ENCODE measurements at regions not wholly inside any gene's neighbourhood (a gene's known extent, or its start where the extent isn't known, plus 50 kb on each side); places are given as distances from the start of the nearest gene placed in this dataset.
"Not testable (repeated sequence)": the region's sequence is repeated elsewhere in the genome, so short reads cannot be mapped to it uniquely, and the experiment has no call there.

DNA sequence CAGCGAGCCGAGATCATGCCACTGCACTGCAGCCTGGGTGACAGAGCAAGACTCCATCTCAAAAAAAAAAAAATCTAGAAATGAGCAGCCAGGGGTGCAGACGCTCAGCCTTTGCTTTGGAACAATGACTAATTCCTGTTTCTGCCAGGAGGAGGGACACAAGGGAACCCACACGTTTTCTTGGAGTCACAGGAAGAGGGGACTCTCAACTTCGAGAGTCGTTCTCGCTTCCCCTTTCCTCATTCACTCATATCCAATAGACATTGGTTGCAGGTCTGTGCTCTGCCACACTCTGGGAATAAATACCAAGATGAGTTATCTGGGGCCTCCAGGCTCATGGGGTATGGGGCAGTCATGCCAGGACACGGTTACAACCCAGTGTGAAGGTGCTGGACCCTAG, 91.5 kb upstream of the RREB1 start:
- DNase-seq (ENCODE audit: low spot score), result no peak

DNA sequence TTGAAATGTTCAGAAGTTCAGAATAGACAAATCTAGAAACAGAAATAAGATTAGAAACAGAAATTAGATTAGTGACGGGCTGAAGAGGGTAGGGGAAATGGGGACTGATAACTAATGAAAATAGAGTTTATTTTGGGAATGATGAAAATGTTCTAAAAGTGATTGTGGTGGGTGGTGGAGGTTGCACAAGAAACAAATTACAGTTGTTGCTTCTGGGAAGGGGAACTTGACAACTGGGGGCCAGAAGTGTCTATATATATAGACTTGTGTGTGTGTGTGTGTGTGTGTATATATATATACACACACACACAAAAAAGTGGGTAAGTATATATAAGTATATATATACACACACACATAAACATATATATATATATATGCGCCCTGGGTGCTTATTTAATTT, 86.5 kb upstream of the RREB1 start:
- DNase-seq (ENCODE audit: low spot score), result no peak

DNA sequence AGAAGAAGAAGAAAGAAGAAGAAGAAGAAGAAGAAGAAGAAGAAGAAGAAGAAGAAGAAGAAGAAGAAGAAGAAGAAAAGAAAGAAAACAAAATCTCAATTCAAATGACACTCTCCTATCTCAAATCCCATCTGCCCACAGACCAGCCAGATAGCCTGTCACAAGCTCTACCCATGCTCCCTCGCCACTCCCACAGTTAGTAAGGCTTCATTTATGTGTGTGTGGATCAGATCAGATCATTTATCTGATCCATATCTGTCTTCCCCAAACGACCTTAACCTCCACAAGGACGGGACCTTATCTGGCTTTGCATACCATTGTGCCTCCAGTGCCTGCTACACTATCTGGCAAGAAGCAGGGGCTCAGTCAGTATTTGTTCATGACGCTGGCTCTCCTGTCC, 81.9 kb upstream of the RREB1 start:
- DNase-seq (ENCODE audit: low spot score), result no peak

DNA sequence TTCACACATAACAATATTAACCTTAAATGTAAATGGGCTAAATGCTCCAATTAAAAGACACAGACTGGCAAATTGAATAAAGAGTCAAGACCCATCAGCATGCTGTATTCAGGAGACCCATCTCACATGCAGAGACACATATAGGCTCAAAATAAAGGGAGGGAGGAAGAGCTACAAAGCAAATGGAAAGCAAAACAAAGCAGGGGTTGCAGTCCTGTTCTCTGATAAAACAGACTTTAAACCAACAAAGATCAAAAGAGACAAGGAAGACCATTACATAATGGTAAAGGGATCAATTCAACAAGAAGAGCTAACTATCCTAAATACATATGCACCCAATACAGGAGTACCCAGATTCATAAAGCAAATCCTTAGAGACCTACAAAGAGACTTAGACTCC, 78.8 kb upstream of the RREB1 start:
- DNase-seq (ENCODE audit: low spot score), result not testable (repeated sequence)

DNA sequence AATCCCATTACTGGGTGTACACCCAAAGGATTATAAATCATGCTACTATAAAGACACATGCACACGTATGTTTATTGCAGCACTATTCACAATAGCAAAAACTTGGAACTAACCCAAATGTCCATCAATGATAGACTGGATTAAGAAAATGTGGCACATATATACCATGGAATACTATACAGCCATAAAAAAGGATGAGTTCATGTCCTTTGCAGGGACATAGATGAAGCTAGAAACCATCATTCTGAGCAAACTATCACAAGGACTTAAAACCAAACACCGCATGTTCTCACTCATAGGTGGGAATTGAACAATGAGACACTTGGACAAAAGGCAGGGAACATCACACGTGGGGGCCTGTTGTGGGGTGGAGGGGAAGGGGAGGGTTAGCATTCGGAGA, 76.8 kb upstream of the RREB1 start:
- DNase-seq (ENCODE audit: low spot score), result not testable (repeated sequence)

DNA sequence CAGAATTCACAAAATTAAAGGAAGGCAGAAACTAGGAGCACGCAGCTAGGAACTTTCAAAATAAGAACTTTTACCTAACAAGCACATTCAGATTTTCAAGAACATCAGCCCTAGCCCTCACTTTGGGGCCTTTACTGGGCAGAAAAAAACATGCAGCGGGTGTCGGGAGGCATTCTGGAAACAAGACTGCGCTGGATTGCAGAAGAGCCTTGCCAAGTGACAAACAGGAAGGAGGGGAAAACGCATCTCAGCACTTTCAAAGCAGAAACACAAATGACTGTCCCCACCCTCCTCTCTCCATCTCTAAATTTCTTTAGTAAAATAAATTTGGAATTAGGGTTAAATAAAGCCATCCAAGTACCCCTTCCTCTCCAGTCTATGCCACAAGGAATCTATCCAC, 74.6 kb upstream of the RREB1 start:
- no peak for DNase-seq (ENCODE audit: low spot score)

DNA sequence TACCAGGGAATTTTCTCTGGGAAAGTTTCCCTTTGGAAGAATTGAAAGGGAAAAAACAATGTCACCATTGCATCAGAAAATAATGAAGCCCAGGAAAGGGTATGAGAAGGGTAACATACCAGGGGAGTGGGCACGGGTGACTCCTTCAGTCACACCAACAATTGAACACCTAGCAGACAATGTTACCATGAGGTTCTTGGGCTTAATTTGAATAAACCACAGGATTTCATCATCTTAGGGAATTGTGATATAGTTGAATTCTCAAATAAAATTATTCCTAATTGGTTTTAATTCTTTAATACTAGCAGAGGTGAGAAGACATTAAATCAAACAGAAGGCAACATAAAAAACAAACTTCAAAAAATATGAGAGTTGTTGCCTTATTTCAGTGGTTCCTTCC, 73.7 kb upstream of the RREB1 start:
- no peak for DNase-seq (ENCODE audit: low spot score)

DNA sequence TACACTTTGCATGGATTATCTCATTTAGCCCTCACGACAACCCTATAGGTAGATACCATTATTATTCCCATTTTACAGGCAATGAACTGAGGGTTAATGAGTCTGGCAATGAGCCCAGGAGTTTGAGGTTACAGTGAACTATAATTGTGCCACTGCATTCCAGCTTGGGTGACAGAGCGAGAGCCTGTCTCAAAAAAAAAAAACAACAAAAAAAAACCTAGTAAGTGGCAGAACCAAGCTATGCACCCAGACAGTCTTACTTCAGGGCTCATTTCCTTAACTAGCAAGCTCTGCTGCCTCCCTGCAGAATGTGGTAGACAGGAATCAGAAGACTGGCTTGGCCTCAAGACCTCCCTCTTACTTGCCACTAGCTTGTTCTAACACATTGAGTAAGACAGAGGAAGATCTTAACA, 71.9 kb upstream of the RREB1 start:
- DNase-seq (ENCODE audit: low spot score), result no peak

DNA sequence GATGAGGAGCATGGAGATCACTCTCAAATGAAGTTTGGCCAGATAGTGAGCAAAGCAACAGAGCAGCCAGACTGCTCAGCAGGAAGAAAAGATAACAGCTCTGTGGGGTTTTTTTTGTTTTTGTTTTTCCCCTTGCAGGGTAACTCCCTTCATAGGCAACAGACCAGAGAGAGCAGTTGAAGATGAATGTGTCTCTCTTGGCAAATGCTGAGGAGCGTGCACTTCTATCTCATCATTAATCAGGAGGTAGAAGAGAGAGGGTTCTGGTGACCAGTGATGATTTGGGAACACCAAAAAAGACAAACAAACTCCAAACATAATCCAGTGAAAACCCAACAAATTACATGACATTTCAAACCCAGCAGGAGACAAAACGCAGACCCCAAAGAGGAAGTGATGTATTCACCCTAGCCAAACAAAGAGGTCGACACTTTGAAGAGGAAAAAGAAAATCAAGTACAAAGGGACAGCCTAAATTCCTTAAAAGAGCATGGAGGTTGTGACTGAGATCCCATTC, 66.2 kb upstream of the RREB1 start:
- DNase-seq (ENCODE audit: low spot score), result no peak

DNA sequence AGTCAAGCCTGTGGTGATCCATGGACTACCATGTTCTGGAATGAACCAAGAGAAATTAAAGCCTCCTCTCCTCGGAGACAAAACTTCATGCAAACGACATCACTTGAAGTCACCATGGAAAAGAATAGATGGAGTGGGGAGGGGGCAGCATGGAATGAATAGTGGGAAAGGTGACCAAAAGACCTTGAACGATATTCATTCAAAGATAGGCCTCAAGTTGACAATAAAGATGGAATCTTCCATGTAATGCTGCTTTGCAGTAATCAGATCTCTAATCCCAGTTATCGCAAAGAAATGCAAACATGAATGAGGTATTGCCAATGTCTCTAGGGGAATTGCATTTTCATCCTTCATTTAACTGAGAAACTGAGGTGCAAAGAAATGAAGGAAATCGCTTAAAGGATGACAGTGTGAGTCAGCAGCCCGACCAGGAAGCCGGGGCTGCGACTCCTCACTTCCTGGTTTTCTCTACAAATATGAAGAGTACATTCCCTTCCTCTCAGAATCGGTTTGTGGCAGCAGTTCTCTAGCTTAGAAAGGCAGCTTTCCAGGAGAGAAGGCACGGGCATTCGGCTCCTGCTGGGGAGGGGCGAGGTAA, 65.6 kb upstream of the RREB1 start:
- peak; percentile 41 for DNase-seq (ENCODE audit: low spot score)

DNA sequence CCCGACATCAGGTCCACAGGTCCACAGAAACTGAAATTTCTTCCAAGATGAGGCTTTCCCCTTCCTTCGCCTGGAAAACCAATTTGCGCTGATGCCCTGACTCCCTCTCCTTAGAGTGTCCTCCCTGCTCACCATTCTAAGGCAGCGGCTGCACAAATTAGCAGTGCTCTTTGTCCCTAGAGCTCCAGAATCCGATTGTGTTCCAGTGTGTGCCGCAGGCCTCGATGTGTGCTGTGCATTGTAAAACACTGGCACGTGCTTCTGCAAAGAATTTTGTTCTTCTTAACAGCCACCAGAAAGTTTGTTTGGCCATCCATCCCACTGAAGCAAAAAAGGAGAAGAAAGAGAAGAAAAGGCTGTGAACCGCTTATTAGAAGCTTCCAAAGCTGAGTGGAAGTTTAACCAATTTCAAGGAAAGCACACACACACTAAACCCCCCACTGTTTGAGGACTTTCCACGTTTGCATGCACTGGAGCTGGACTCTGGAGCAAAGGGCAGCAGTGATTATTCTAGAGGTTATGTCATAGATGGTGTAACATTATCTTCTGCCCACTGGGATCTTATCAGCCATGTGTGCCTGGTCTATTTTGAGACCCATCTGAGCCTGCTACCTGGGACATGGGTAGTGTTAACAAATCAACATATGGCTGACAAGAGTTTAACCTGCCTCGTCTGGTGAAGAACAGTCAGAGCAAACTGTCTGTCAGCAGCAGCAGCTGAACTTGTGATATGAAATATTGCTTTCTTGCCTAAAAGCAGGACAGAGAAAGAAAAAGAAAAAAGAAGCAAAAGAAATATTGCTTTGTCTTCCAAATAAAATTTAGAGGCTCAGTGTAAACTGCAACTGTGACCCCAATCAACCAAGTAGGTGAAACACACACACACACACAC, 64.9 kb upstream of the RREB1 start:
- no peak for DNase-seq (ENCODE audit: low spot score)

DNA sequence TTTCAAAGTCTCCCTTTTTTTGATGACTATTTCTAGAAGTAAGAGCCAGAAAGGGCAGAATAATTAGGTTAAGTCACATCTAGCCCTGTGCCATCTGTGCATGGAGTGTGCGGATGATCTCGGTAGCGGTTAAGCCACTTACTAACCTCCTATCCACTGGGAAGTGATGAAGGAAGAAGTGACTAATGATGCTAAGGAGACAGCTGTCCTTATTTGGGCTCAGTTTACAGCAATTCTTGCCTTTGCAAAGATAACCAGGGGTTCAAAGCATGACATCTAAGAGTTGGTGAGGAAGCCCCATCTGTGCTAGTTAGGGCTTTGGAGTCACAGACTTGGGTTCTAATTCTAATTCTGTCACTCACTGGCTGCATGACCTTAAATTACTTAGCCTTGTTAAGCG, 62.4 kb upstream of the RREB1 start:
- no peak for DNase-seq (ENCODE audit: low spot score)

DNA sequence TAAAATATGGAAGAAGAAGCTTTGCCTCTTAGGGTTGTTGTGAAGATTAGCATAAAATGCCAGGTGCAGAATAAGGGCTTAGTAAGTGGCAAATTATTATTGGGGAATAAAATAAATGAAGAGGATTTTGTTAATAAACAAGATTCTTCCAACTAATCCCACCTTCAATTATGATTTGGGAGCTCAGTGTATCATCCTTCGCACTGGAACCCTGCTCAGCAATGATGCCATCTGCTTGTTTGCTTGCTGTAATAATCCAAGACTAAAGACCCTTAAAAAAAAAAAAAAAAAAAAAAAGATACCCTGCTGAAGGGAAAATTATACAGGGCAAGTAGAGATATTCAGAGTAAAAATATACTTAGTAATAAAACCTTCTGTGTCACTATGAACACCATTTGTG, 62.0 kb upstream of the RREB1 start:
- DNase-seq (ENCODE audit: low spot score), result no peak

DNA sequence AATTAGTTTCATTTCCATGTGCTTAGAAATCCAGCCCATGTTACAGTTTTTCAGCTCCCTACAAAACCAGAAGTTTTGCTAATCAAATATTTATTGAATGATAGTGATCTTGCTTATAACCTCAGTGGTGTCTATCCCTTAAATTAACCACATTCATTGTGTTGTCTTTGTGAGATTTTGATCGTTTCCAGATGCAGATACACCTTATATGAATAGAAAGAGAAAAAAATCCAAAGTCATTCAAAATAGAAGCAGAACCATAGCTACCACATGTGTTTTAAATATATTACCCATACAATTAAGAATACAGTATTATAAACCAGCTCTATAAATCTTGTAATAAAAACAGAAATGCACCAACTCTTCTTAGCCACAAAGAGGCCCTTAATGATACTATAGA, 60.6 kb upstream of the RREB1 start:
- DNase-seq (ENCODE audit: low spot score), result no peak

DNA sequence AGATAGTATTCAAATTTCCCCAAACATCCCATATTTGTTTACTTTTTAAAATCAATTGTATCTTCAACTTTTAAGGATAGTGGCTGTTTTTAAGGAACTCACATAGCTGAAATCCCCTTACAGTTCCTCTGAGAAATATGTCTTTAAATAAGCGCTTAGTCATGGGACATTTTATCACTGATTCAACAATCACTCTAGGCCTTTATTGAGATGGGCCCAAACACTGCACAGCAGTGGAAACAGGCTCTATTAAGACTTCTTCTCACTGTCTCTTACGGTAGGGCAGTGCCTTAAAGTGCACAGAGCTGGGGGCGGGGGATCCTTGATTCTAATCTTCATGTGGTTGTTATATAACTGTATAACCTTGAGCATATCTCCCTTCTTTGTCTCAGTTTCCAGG, 59.8 kb upstream of the RREB1 start:
- DNase-seq (ENCODE audit: low spot score), result no peak

DNA sequence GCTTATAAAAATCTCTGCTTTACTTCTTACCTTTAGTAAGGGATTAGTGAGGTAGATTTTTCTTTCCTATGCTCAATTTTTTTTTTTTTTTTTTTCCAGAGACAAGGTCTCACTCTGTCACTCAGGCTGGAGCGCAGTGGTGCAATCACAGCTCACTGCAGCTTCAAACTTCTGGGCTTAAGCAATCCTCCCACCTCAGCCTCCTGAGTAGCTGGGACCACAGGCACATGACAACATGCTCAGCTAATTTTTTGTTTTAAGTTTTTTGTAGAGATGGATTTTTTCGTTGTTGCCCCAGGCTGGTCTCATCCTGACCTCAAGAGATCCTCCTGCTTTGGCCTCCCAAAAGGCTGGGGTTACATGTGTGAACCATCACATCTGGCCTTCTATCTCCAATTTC, 58.9 kb upstream of the RREB1 start:
- DNase-seq (ENCODE audit: low spot score), result no peak

DNA sequence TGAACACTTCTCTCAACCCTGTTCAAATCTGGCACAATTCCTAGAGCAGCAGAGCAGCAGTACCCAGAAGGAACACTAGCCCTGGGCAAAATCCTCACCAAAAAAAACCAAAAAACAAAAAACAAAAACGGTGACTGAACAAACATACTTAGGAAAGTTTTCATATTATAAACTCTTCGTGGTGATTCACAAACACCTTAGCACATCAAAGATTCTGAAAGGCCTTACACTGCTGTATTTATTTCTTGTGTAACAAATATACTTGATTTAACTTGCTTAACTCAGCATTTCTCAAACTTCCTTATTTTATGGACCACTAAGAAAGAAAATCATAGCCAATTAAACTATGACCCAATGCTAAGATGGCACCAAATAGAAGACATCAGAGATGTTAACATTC, 57.8 kb upstream of the RREB1 start:
- no peak for DNase-seq (ENCODE audit: low spot score)

DNA sequence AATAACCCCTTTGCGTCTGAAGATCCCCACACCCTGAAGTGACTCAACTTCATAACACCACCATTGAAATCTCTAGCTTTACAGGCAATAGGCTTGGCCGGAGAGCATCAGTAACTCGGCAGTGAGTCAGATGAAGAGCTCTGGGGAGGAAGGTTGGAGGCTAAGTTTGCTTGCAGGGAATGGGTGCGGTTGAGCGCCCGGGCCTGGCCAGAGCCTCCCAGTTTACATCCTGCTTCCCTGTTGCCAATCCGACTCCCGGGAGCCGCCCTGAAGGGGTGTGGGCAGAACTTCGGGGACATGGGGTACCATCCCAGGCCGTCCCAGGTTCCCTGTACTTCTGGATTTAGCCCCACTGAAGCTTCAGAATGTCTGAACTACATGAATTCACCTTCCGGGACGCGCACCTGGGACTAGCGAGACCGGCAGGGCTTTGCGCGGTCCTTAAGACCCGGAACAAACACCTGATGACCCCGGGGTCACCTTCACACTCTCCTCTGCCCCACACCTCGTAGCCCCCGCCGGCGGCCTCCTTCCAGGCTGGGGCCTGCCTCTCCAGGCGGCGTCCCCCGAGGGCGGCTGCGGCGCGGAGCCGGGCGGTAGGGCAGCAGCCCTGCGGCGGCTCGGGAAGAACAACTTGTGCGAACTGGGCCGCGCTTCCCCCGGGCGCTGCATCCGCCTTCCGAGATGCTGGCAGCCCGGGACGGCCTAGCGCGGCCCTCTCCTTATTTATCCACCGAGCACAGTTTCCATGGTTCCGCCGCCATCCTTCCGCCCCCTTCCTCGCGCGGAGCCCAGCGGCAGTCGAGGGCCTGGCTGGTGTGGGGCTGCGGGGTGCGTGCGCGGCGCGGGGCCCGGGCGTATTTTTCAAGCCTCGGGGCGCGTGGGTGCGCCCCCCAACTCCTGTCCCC, 56.6 kb upstream of the RREB1 start:
- DNase-seq (ENCODE audit: low spot score), result no peak

DNA sequence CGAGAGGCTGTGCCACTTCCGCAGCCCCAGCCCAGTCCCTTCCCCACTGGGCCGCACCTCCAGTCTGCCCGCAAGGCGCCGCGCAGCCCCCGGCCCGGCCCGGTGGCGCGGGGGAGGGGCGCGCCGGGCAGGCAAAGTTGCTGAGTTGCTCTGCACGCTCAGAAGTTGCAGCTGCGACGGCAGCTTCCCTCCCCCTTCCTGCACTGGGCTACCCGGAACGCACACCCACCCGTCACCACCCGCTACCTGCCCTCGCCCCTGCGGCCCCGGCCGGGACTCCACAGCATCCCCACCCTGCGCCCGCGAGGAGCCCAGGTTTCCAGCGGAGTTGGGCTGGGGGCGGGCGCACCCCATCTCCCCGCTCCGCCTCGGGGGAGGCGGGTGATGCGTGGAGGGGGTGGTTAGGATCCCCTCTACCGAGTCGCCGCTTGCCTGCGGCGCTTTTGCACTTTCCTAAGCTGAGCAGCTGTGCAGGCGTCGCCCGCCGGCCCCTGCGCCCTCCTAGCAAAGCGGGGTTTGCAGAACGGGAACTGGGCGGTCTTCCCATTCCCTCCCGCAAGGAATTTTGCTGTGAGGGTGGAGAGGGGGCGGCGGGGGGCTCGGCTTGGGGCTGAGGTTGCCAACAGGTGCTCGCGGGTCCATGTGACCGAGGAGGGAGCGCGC, 55.9 kb upstream of the RREB1 start:
- DNase-seq (ENCODE audit: low spot score), result no peak

DNA sequence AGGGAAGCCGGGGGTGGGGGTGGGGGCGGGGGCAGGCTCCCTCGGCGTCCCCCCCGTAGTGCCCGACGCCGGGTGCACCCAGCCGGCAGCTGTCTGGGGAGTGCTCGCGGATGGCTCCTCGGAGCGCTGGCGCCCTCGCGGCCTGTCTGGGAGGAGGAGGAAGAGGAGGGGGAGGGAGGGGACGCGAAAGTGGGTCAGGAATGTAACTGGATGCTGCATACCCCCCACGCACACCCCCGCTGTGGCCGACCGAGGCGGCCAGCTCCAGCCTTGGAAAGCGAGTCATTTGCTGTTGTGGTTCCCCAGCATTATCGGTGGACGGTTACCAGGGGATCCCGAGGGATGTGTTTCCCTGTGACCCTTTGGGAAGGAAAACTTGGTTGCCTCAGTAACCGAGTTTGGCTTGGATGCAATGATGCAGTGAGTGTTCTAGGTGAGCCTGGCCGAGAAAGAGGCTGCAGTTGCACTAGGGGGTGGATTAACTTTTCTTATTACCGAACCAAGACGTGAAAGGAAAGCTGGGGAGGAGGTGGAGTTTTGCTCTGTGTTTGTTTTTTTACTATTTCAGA, 55.2 kb upstream of the RREB1 start:
- DNase-seq (ENCODE audit: low spot score), result no peak

DNA sequence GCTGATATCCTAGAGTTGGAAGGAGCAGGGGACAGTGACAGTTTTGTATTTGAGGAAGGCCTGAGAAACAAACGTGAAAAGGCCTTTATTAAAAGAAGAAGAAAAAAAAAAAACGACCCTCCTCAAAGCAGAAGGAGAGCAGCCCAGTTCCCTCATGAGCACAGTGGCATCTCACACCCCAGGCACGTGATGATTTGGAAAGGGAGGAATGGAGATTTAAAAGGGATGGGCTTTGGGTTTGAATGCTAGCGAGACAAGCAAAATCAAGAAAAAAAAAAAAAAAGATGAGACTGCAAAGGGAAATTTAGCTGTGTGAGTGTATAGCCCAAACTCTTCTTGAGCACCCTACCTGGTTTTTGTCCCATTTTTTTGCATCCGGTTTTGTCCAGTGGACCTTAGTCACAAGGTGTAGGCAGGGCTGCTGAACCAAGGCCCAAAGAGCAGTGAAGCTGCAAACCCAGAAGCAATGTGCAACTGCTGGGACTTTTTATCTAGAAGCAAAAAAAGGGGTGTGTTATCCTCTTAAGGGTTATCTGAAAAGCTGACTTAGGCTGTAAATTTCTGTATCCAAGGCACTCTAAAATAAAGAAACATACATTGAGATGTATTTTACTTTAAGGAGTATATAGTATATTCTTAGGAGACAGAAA, 54.5 kb upstream of the RREB1 start:
- DNase-seq (ENCODE audit: low spot score), result no peak

Data from kidney capillary endothelial cell (primary cell).